22Rv1 (cell line): ENCODE measurements at regions not wholly inside any gene's neighbourhood (a gene's known extent, or its start where the extent isn't known, plus 50 kb on each side); places are given as distances from the start of the nearest gene placed in this dataset.

Source experiments
- CTCF ChIP-seq: fragments of 450-650 bp; IDR thresholded peaks from 2 replicates; pipeline ENCODE4 v1.5.1; 2017; ENCODE audit warnings: mild to moderate bottlenecking
- ZFX ChIP-seq: fragments of 450-650 bp; IDR thresholded peaks from 2 replicates; pipeline ENCODE4 v1.6.1; 2017; ENCODE audit warnings: antibody characterized with exemption, borderline replicate concordance

GRCh38 chr10:121137533-121137932, 286.4 kb downstream of the WDR11 start:
- TF ChIP-seq CTCF: no peak
- TF ChIP-seq ZFX: no peak
